ENCODE measurements at regions not wholly inside any gene's neighbourhood (a gene's known extent, or its start where the extent isn't known, plus 50 kb on each side); places are given as distances from the start of the nearest gene placed in this dataset.

- Histone ChIP-seq H3K4me1 (peaks cover 0 to 4% (median 2%) of the 10 kb centered on the region in 4 donors), H3K27me3 (peaks cover 0 to 10% of the 10 kb centered on the region in 2 donors), H3K27ac (peak overlapping the region; percentile 47 to 61), H3K4me3 (no peak overlapping the region), H3K9me3 (no peaks in the 10 kb centered on the region), H3K36me3 (no peaks in the 10 kb centered on the region)
- no peak for DNase-seq
- TF ChIP-seq, protein P1, sequence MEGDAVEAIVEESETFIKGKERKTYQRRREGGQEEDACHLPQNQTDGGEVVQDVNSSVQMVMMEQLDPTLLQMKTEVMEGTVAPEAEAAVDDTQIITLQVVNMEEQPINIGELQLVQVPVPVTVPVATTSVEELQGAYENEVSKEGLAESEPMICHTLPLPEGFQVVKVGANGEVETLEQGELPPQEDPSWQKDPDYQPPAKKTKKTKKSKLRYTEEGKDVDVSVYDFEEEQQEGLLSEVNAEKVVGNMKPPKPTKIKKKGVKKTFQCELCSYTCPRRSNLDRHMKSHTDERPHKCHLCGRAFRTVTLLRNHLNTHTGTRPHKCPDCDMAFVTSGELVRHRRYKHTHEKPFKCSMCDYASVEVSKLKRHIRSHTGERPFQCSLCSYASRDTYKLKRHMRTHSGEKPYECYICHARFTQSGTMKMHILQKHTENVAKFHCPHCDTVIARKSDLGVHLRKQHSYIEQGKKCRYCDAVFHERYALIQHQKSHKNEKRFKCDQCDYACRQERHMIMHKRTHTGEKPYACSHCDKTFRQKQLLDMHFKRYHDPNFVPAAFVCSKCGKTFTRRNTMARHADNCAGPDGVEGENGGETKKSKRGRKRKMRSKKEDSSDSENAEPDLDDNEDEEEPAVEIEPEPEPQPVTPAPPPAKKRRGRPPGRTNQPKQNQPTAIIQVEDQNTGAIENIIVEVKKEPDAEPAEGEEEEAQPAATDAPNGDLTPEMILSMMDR (IDR thresholded peaks at IDR 0.05) = no peak
- intact Hi-C loops (cut with DNase I; ENCODE audit: low total_unique reads) = no loop called here
Observed at GRCh38 chr2:176490061-176490861, 221.0 kb downstream of the MTX2 start.

- H3K27me3 ChIP-seq = peaks cover 0 to 10% of the 10 kb centered on the region in 2 donors
- intact Hi-C loops (cut with DNase I; ENCODE audit: low total_unique reads) = no loop called here
- no peaks in the 10 kb centered on the region for H3K9me3 ChIP-seq
- no peaks in the 10 kb centered on the region for H3K36me3 ChIP-seq
- H3K27ac ChIP-seq = peak overlapping the region; percentile 47 to 61
- TF ChIP-seq, protein P1 (IDR thresholded peaks at IDR 0.05) = no peak
- H3K4me1 ChIP-seq = peaks cover 0 to 11% (median 4%) of the 10 kb centered on the region in 4 donors
- peak; percentile 69 to 71 for DNase-seq
- no peak overlapping the region for H3K4me3 ChIP-seq
Observed at GRCh38 chr2:176491172-176491904, 222.1 kb downstream of the MTX2 start.

DNA sequence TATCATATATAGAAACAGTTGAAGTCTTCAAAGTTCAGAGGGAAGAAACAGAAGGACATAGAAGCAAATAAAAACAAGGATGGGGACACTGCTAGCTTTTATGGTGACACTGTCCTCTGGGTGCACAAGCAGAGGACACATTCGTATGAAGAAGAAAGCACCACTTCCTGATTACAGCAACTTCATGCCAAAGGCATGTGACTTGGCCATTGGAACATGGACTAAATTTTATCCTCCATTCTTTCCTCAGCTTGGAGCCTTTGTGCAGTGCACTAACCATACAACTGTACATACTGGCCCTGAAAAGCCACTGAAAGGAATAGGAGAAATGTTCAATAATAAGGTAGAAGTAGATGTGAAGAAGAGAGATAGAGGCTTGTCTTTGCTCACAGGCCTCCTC is 223.3 kb downstream of the MTX2 start:
- H3K36me3 ChIP-seq = no peaks in the 10 kb centered on the region
- H3K4me1 ChIP-seq = peaks cover 0 to 11% (median 4%) of the 10 kb centered on the region in 4 donors
- no peak for DNase-seq
- intact Hi-C loops (cut with DNase I; ENCODE audit: low total_unique reads) = no loop called here
- H3K9me3 ChIP-seq = no peaks in the 10 kb centered on the region
- peaks cover 0 to 10% of the 10 kb centered on the region in 2 donors for H3K27me3 ChIP-seq
- TF ChIP-seq, protein P1 (IDR thresholded peaks at IDR 0.05) = no peak
- H3K27ac ChIP-seq = no peak overlapping the region
- no peak overlapping the region for H3K4me3 ChIP-seq

DNA sequence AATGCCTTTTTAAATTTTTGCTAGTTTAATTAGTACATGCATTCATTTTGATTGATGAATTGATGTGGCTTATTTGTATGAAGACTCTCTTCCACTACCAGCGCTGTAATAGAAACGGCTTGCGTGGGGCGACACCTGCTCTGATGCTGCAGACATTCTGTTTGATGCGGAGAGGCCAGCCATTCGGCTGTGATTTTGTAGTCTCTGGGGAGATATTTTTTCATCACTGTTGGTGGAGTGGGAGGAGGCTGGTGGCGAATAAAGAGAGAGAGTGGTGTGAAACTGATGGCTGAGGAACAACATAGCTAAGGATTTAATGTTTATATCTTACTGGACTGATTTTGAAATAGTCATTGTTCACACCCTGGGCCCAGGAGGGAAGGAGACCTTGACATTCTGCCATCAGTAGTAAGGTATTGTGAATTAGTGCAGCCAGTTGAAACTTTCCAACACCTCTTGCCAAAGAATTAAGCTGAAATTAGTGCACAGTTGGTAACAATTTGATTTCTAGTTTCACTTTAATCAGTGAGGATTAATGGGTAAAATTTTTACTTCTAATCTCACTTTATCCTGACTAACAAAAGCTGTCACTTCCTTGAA is 224.1 kb downstream of the MTX2 start:
- Histone ChIP-seq H3K4me1 (peaks cover 0 to 11% (median 4%) of the 10 kb centered on the region in 4 donors), H3K9me3 (no peaks in the 10 kb centered on the region), H3K27ac (no peak overlapping the region)

GRCh38 chr2:176493909-176494308 is 224.7 kb downstream of the MTX2 start:
- DNase-seq = no peak
- TF ChIP-seq, protein P1 (IDR thresholded peaks at IDR 0.05) = no peak
- H3K4me3 ChIP-seq = no peak overlapping the region
- no peaks in the 10 kb centered on the region for H3K36me3 ChIP-seq
- intact Hi-C loops (cut with DNase I; ENCODE audit: low total_unique reads) = no loop called here
- H3K27me3 ChIP-seq = peaks cover 0 to 10% of the 10 kb centered on the region in 2 donors
- peaks cover 0 to 11% (median 4%) of the 10 kb centered on the region in 4 donors for H3K4me1 ChIP-seq
- no peaks in the 10 kb centered on the region for H3K9me3 ChIP-seq
- H3K27ac ChIP-seq = peak overlapping the region in 1 of 2 donors; percentile 11

More for the DNA sequence above, 224.1 kb downstream of the MTX2 start:
- TF ChIP-seq, protein P1 (IDR thresholded peaks at IDR 0.05) = no peak
- intact Hi-C loops (cut with DNase I; ENCODE audit: low total_unique reads) = no loop called here
- no peaks in the 10 kb centered on the region for H3K36me3 ChIP-seq
- no peak for DNase-seq
- peaks cover 0 to 10% of the 10 kb centered on the region in 2 donors for H3K27me3 ChIP-seq
- no peak overlapping the region for H3K4me3 ChIP-seq

Measured in tibial artery (tissue), 4 donors.